SHP77 treated with DMSO at 0.1 percent for 48 hours (cell line): ENCODE measurements at regions not wholly inside any gene's neighbourhood (a gene's known extent, or its start where the extent isn't known, plus 50 kb on each side); places are given as distances from the start of the nearest gene placed in this dataset.

Source experiments
- DNase-seq: peaks from one replicate; lab custom pipeline; 2025; lab: John Stamatoyannopoulos, UW

DNA sequence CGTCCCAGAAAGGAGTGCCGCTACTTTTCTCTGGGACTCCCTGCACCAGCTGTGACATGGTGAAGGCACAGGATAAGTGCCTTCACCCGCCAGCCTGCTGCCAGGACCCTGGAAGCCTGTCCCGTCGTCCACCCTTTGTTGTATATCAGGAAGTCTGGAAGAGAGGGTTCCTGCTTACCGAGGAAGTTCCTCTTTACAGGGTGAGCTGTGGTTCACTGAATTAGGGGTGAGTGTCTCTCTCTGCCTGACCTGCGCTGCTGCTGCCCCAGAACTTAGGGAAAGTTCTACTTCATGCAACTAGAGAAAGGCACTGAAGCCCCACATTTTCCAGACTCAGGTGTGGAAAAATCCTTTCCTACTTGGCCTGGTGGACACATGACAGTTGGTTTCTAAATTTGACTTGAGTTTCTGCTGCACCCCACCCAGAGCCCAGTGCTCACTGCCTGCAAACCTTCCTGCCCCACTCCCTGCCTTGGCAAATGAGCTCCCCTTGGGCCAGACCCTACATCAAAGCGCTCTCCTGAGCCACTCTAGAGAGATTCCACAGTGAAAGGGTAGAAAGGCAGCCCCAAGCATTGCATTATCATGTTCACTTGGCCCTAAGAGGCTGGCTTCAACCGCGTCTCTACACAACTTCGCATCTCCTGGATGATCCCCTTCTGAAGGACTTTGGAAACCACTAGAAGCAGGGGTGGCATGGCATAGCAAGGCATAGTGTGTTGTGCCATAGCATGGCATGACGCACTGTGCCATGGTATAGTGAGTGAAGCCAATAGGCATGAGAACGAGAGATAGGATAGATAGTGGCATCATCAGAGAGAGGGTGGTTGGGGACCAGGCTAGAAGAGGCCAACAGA lies 215.8 kb upstream of the CDYL start:
- DNase-seq = no peak

DNA sequence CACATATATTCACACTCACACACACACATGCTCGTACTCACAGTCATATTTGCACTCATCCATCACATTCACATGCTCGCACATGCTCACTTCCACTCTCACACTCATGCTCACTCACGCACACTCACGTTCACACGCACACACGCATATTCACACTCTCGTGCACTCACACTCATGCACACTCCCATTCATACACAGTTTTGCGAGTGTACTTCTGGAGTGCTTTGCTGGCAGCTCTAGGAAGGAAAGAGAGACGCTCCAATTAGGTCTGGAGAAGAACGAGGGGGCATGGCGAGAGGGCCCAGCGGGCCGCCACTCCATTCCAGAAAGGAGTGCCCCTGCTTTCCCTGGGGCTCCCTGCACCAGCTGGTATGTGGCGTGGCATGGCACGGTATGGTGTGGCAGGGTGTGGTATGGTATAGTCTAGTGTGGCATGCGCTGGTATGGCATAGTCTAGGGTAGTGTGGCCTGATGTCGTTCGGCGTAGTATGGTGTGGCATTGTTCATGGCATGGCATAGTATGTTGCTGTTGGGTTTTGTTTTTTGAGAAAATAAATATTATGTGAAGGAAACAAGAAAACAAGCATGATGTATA lies 216.8 kb upstream of the CDYL start:
- DNase-seq = no peak

DNA sequence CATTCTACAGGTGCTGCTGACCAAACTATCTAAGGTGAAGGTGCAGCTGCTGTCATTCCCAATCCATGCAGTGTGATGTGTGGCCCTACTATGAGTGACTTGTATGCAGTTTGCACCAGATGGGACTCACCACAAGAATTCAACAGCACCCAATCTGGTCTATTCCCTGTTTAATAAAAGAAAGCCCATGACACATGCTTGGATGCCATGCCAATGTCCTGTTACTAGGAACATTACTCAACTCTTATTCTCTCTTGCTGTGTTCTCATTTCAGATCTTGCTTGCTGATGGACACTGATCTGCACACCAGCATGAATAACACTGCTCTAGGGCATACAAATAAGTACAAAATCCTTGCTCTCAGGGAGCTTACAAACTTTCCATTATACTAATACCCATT lies 221.6 kb upstream of the CDYL start:
- DNase-seq = no peak

DNA sequence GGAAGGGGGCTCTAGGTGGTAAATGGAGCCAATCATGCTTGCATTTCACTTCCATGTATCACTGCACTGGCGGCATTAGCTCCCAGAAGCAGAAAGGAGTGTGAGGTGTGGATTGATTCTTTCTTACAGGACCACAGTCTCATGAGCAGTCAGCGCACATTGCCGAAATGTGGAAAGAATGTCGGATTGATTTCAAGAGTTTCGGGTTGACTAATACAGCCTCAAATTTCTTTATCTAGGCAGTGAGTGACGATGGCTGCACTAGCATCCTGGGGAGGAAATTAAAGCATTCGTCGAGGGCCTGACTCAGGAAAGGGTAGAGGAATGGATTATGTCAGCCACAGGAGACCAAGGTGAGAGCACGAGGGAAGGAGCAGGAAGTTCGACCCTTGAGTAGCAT lies 222.8 kb upstream of the CDYL start:
- DNase-seq = no peak

DNA sequence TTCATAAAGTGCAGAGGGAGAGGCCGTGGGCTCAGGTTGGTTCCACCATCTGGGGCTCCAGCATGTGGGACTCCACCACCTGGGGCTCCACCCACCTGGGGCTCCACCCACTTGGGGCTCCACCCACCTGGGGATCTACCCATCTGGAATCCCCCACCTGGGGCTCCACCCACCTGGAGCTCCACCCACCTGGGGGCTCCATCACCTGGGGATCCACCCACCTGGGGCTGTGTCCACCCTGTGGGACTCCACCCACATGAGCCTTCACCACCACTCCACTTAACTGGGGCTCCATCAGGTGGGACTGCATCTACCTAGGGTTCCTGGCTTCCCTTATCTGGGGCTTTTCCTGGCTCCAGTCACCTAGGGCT lies 226.0 kb upstream of the CDYL start:
- DNase-seq = no peak

DNA sequence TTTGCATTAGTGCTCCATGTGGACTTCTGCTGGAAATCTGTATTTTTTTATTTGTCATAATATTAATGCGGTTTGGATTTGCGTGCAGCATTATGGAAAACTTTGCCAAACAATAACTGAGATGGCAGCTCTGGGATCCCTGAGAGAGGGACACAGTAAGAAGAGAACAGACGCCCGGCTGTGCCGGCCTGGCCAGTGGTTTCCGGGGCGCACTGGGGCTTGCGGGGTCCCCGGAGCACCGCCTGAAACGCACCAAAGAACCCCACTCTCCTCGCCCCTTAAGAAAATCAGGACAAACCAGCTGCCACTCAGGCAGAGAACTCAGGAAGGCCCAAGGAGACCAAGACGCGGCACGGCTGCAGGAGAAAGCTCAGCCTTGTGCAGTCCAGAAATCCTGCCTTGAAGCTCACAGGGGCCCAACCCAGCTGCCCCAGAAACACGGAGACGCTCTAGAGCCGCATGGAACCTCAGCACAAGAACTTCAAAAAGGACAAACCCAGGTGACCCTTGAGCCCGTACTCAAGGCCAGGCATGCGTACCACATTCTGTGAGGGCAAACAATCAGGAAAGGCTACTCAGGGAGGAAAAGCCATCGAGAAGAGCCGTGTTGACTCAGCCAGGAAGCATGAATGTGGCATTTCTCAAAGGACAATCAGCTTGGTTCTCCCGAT lies 226.5 kb upstream of the CDYL start:
- DNase-seq = no peak

DNA sequence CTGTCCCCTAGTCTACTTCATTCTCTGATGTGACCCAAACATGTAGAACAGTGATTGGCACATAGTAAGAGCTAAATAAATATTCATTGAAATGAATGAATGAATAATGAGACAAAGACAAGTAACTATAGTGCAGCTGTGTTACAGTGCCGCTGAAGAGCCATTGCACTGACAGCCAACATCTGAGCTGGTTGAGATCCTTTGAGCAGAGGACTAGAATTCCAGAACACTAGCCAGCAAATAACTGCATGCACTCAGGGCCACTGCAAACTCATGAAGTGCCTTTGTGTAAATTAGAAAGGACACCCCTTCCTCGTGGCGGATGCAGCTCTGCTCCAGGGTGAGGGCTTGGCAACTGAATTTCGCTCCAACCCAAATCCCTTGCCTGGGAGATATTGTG lies 230.3 kb upstream of the CDYL start:
- DNase-seq = no peak

DNA sequence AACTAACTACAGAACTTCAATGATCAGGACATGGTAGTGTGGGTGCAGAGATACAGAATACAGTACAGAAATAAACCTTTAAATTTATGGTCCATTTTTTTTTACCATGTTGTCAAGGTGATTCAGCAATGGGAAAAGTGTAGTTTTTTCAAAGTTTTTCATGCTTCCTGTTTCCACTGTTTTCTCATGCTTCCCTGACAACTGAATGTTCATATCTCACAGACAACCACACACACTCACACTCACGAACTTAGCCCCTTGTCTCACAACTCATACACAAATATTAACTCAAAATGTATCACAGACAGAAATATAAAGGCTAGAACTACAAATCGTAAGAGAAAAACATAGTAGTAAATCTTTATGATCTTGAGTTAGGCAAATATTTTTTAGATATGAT lies 232.6 kb upstream of the CDYL start:
- DNase-seq = no peak

DNA sequence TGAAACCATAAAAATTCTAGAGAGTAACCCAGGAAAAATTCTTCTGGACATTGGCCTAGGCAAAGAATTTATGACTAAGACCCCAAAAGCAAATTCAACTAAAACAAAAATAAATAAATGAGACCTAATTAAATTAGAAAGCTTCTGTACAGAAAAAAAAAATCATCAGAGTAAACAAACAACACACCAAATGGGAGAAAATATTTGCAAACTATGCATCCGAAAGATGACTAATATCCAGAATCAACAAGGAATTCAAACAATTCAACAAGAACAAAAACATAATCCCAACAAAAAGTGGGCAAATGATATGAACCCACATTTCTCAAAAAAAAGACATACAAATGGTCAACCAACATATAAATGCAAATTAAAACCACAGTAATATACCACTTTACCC lies 242.6 kb upstream of the CDYL start:
- DNase-seq = no peak

DNA sequence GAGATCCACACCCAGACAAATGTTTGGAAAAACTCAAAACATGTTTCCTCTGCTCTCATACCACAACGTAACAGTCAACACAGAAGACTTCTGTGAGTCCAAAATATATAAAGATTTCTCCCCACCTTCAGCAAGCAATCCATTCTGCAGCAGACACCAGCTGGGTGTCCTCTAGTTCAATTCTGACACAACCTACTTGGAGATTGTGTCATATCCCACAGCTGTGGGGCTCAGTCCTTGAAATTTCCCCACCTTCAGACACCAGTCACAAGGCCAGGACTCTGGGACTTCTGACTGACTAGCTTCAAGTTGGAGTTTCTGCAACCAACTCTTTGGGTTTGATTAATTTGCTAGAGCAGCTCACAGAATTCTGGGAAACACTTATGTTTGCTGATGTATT lies 244.8 kb upstream of the CDYL start:
- DNase-seq = no peak

DNA sequence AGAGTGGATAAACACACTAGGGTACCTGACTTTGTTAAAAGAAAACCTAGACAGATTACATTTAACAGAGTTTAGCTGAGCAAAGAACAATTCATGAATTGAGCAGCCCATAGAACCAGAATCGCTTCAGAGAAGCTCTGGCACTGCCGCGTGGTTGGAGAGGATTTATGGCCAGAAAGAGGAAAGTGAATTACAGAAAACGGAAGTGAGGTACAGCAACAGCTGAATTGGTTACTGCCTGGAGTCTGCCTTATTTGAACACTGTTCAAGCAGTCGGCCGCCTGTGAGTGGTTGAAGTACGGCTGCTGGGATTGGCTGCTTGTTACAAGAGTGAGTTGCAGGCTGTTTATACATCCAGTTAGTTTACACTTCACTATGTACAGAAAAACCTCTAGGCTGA lies 253.8 kb upstream of the CDYL start:
- peak; percentile 39 for DNase-seq

DNA sequence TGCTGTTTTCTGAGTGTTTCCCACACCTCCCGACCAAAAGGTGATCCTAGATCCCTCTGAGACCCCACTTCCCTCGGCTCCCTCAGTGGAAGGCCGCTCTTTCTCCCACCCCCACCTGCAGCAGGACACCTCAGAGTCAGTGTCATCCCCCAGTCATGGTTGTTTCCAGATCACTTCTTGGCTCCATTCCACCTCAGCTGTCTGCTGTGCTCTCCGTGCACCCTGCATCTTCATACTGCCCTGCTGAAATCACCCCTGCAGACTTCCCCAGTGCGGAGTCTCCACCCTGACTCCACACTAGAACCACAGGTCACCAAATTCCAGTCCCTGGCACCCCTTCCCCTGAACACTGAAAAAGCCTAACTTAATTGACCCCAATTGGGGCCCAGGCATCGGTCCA lies 255.1 kb upstream of the CDYL start:
- no peak for DNase-seq

DNA sequence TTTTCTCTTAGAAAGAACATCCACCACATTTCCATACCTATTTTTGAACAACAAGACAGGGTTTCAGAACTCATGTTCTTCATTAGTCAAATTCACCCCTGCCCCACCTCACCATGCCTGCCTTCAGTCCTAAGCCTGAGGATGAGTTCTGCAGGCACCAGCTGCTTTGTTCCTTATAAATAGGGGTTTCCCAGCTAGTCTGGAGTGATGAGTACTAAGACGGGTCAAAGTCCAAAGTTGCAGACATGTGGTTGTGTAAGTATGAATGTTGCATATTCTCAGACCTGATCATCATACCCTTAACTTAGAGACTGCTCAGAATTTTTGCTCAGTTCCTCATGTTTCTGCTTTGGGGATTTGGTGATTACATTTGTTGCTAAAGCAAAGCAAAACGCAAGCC lies 257.7 kb upstream of the CDYL start:
- no peak for DNase-seq

DNA sequence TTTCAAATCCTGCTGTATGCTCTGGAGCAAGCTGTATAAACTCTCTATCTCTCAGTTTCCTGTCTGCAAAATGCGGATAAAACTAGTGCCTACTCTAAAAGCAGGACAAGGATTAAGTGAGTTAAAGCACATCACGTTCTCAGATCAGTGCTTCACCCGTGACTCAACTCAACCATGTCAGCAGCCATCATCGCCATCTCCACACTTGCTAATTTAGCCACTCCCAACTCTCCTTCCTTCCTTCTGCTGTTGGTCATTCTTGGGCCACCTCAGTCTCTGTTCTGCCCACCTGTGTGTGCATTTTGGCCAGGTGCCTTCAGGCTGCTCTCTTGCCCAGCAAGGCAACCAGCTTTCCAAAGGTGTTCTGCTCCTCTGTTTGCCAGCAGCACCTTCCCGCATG lies 260.0 kb upstream of the CDYL start:
- DNase-seq = no peak

DNA sequence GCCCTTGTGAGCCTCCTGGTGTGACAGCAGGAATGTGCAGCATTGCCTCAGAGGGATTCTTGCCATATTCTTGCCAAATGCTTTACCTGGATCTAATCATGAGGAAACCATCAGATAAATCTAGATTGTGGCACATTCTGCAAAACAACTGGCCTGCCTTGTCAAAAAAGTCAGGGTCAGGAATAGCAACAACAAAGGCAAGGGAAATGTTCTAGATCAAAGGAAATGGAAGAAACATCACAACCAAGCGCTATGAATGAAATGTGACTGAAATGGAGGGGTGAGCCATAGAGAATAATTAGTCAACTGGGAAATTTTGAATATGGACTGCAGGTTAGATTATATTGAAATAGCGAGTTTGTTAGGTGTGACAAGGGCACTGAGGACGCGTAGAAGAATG lies 262.6 kb upstream of the CDYL start:
- no peak for DNase-seq

DNA sequence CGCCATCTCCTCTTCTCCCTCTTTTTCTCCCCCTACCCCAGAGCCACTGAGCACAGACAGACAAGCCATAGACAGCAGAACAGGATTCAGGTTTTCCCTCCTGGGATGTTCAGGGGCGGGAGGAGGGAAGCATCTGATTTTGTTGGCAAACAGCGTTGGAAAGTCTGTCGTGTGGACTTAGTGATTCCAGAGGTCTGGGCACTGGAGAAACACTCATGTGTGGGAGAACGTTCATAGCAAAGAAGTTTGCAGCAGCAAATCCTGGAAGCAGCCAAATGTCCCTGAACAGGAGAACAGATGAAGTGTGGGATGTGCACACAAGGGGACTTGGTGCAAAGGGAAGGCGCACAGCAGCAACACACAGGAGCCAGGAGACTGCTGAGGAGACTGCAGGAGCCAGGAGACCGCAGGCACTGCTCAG lies 264.1 kb upstream of the CDYL start:
- no peak for DNase-seq

DNA sequence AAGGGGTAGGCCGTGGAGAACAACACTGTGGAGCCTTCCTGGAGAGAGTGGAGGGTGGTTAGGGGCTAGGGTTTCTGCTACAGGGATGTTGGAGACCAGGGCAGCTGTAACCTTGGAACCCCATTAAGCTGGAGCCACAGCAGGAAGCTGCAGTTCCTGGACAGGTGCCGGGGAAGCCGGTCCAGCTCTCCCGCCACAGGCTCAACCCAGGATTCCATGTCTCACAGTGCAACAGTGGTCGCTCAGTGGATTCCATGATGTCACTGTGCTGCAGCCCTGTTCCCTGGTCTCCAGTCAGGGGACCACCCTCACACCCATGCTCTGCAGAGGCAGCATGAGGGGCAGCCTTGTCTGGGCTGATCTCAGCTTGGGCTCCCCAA lies 264.6 kb upstream of the CDYL start:
- no peak for DNase-seq

DNA sequence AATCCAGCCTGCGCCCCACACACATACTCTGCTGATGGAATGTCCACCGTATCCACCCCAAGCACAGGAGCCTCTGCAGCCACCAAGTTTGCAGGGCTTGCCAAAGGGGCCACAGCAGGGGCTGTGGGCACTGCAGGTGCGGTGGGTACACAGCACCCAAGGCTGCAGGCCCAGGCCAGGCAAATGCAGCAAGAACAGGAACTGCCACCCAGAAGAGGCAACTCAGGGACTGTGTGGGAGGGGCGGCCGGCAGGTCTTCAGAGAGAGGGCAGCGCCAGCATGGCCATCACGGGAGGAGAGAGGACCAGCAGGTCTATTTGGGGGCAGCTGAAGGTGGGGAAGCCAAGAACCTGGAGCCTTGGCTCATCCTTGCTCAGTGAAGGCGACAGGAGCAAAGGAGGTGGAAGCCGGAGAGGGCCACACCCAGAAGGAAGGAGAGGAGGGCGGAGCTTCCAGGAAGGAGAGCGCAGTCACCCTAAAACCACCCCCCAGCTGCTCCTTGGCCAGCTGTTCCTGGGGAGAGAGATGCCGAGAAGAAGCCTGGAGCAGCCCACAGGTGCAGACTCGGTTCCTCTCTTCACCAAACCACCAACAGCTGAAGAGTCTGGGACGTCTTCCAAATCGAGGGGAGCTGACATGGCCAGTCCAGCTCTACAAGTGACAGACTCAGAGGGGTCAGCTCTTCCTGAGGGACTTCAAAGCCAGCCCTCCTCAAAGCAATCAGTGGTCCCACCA lies 265.1 kb upstream of the CDYL start:
- no peak for DNase-seq

DNA sequence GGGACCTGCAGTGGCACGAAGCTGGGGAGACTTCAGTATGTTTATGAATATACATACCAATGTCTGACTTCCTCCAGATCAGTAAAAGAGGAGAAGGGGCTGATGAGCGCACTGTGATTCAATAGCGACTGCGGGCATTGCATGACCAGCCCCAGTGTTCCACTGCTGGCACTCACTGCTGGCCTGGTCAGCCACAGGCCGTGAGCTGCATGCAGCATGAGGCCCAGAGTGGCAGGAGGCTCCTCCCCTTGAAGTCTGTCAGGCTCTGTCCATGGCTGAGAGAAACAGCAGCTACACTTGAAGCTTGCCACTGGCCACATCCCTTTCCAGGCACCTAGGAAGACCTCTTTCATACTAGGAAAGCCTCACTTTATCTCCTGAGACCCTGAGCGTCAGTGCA lies 265.9 kb upstream of the CDYL start:
- DNase-seq = no peak

DNA sequence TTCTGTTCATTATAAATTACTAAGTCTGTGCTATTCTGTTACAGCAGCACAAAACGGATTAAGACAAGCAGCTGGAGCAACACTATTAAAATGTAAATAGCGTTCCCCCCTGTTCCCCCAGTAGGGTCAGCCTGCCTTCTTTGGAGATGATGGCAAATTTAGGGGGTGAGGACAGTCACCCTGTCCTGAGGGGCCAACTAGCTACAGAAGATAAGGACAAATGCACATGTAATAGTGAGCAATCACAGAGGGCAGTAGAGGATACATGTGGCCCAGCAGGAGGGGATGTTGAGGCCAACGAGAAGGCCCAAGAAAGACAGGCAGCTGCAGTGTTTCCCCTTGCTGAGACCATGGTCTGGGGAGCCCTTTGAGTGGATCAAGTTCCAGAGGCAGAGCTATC lies 266.7 kb upstream of the CDYL start:
- DNase-seq = no peak

DNA sequence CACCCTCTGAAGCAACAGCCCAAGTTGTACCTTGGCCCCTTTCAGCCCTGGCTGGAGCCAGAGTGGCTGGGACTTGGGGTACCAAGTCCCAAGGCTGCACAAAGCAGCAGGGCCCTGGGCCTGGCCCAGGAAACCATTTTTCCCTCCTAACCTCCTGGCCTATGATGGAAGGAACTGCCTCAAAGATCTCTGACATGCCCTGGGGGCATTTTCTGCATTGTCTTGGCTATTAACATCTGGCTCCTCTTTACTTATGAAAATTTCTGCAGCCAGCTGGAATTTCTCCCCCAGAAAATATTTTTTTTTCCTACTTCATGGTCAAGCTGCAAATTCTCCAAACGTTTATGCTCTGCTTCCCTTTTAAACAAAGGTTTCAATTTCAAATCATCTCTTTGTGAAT lies 269.4 kb upstream of the CDYL start:
- no peak for DNase-seq

DNA sequence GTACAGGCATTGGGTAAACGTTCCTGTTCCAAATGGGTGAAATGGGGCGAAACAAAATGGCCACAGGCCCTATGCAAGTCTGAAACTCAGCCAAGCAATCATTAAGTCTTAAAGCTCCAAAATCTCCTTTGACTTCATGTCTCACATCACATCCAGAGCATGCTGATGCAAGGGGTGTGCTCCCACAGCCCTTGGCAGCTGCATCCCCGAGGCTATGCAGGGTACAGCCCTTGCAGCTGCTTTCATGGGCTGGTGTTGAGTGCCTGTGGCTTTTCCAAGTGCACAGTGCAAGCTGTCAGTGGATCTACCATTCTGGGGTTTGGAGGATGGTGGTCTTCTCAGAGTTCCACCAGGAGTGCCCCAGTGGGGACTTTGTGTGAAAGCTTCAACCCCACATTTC lies 270.0 kb upstream of the CDYL start:
- DNase-seq = no peak

DNA sequence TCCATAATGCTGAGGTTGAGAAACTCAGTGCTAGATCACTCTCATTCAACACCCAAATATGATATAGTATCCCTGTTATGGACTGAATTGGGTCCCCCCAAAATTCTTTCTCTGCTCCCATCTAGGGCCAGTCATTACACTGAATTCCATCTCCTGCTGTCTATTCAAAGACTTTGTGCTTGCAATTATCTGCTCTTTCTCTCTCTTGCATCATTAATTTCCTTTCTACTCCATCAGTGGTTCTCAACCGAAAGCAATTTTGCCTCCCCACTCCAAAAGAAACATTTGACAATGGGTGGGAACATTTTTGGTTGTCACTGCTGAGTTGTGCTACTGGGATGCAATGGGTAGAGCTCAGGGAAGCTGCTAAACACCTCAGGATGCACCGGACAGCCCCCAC lies 271.5 kb upstream of the CDYL start:
- DNase-seq = no peak
